ENCODE measurements at regions not wholly inside any gene's neighbourhood (a gene's known extent, or its start where the extent isn't known, plus 50 kb on each side); places are given as distances from the start of the nearest gene placed in this dataset.
A peak's percentile ranks its signal among the peaks of the same experiment; 100 is the strongest.

DNA sequence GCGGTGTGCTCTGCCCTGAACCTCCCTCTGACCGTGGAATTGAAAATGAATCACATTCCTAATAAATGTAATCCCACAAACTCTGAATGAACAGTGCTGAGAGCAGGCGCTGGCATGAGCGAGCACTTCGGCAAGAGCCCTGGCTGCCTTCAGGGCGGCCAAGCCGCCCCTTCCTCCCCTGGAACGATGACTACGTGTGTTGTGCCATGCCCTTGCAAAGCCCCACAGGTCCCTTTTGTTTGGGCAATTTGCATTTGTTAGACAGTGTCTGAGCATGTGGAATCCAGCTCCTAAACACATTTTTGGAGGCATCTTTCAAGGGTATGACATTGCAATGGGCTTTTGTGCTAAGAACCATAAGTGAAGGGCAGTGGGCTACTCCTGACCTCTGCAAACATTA lies 95.6 kb upstream of the MKI67 start:
- no peak for DNase-seq (ENCODE audit: low spot score)

DNA sequence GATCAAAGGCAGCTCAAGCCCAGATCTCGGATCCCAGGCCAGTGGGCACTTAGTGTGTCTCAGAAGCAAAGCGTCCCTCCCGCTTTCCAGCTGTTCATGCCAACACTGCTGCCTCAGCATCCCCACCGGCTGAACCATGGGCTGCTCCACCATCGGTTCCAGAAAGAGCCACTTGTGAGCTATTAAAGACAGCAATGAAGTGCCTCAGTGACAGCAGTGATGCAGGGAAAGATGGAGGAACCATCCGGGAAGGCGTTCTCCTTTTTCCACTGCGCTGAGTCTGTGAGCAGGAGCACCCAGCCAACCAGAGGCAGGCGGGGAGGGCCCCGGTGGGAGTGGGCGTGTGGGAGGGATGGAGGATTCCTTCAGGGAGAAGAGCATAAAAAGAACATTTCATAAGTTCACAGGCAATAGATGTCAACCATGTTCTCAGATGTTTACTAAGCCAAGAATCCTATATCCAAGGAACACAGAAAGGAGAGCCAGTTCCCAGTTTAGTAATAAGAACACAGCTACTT lies 96.2 kb upstream of the MKI67 start:
- no peak for DNase-seq (ENCODE audit: low spot score)

DNA sequence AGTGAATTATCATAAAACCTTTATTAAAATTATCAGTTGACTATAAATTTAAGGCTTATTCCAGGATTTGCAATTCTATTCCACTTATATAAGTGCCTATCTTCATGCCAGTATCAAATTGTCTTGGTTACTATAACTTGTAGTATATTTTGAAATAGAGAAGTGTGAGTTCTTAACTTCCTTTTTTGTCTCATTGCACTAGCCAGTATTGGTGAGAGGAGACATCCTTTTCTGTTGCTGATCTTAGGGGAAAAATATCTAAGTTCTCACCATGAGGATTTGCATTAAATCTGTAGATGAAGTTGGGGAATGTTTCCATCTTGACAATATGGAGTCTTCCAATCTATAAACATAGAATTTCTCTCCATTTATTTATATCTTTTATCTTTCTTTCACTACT lies 104.2 kb upstream of the MKI67 start:
- DNase-seq (ENCODE audit: low spot score), result no peak

DNA sequence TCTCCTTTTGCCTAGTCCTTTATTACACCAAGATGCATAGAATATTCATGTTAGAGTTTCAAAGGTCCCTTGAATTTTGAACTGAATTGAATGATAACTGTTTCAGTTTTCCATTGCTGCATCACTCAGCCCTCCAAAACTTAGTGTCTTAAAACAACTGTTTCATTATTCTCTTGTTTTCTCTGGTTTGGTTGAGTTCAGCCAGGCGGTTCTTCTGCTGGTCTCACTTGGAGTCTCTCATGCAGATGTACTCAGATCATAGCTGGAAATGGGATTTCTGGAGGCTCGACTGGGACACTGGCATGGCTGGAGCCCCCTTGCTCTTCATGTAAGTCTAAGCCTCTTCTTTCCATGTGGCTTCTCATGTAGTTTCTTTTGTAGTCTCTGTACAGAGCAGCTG lies 107.2 kb upstream of the MKI67 start:
- DNase-seq (ENCODE audit: low spot score), result no peak

DNA sequence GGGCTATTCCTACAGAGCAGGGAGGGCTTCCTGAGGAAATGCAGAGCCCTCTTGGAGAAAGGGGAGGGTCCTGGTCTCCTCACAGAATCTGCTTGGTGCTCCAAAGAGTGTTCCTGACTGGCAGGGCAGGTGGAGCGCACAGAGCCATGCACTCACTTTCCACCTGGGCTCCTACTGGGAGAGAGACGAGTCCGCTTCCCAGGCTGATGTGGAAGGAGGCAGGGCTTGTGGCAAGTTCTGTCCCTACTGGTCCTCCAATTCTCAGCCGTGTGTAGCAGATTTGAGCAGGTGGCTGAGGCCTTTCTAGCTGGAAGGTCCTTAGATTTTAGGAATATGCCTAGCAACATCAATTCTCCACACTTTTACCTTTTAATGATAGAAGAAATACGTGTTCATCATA lies 111.5 kb upstream of the MKI67 start:
- DNase-seq (ENCODE audit: low spot score), result no peak

DNA sequence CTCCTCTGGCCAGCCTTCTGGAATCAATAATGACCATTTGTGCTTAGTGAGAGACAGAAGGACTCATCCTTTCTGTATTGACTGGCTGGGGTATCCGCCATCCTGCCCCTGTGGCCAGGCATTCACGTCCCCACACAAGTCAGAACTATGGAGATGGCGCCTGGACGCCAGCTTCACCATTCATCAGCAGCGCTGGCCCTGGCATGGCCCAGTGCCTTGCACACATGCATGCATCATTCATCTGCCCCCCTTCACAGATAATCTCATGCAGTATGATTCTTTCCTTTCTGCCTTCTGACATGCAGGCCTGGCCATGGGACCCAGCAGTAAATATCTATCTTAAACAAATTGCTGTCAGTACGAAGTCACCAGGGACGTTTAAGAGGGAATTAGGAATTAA lies 114.8 kb upstream of the MKI67 start:
- no peak for DNase-seq (ENCODE audit: low spot score)

DNA sequence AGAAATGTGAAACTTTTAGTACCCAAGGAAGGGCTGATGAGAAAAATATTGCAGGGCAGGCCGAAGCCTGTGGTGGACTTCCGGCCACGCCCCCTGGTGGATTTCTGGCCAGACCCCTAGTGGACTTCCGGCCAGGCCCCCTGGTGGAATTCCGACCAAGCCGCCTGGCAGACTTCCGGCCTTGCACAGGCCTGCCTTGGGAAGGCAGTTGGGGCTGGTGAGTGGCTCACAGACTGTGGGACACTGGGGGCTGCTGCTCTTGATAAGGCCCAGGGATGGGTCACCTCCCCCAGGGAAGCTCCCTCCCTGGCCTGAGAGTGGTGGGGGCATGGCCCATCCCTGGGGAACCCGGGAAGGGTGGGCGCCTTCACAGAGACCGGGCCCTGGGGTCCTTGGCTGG lies 116.4 kb upstream of the MKI67 start:
- DNase-seq (ENCODE audit: low spot score), result no peak

DNA sequence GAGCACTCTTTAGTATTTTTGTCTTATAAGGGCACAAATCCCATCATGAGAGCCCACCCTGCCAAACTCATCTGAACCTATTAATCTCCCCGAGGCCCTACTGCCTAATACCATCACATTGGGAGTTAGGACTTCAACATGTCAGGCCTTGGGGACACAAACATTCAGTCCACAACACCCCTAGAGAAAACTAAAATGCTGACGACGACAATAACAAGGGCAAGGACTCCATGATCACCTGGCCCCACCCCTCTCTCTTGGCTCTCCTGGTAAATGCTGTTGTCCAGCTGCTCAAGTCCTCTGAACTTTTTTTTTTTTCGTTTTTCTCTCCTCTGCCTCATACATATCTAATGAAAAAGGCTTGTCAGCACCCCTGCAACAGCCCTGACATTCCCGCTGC lies 118.8 kb upstream of the MKI67 start:
- no peak for DNase-seq (ENCODE audit: low spot score)

DNA sequence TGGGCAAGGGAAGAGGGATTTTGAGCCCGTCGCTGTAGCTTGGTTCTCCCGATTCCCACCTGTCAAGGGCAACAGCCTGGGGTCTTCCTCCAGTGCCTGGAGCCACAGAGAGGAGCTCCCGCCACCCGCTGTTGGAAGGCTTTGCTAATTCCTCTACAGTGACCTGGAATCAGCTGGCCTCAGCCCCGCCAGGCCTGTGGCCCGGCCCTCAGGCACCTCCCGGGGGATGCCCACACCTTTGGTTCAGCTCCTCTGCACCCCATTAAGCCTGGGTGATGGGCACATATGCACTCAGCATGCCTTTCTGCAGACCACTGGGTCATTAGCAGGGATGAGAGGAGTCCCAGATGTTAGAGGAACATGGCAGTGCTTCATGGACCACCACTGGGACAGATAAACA lies 121.4 kb upstream of the MKI67 start:
- DNase-seq (ENCODE audit: low spot score), result no peak

DNA sequence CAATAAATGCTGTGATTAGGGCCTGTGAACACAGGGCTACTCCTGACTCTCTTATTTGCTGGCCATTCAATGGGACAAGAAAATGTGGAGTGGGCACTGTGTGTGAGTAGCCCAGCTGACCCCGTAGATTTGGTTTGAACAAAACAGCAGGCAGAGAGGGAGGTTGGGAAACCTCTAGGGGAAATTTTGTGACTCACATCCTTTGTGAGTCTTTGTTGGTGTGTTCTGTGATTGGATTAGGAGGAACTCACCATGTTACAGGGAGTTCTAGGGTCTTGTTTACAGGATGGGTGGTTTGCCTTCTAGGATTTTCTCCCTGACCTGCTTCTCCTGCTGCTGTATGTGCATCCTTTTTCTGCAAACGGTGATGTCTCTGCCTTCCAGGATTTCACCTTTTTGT lies 128.3 kb upstream of the MKI67 start:
- DNase-seq (ENCODE audit: low spot score), result no peak

DNA sequence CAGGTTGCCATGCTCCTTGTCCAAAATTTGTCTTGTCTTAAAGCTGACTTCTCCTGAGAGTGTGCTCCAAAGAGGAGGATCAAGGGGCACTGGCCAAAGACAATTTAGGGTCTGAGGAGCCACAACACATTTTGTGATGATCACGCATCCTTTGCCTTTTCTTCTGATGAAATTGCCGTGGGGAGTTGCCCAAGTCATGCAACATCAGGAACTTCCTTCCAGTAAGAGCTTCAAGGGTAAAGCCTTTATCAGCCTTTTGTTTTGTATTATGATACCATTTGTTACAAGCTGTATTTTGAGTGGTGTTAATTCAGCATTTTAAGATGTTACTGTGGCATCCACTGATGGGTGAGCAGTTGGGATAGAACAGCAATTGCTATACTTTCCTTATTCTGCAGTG lies 131.2 kb upstream of the MKI67 start:
- no peak for DNase-seq (ENCODE audit: low spot score)

DNA sequence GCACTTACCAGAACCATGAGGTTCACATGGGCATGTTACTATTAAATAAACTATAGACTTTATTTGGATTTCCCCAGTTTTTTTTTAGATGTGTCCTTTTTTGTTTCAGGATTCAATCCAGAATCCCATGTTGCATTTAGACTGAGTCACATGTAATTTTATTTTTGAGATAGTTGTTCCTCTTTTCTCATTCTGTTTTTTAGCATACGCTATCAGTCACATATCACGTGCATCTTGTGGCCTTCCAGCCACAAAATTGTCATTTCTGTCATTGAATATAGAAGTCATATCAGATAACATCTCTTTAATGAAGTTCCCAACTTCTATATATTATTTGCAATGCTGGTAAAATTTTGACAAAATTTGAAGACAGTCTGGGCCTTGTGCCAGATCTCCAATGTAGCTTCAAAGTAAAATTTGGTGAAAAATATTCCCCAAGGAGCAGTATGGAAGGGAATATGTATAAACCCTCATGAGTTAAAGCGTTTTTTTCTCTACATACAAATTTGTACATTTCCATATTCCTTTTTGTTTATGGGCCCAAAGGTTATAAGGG lies 132.3 kb upstream of the MKI67 start:
- no peak for DNase-seq (ENCODE audit: low spot score)

DNA sequence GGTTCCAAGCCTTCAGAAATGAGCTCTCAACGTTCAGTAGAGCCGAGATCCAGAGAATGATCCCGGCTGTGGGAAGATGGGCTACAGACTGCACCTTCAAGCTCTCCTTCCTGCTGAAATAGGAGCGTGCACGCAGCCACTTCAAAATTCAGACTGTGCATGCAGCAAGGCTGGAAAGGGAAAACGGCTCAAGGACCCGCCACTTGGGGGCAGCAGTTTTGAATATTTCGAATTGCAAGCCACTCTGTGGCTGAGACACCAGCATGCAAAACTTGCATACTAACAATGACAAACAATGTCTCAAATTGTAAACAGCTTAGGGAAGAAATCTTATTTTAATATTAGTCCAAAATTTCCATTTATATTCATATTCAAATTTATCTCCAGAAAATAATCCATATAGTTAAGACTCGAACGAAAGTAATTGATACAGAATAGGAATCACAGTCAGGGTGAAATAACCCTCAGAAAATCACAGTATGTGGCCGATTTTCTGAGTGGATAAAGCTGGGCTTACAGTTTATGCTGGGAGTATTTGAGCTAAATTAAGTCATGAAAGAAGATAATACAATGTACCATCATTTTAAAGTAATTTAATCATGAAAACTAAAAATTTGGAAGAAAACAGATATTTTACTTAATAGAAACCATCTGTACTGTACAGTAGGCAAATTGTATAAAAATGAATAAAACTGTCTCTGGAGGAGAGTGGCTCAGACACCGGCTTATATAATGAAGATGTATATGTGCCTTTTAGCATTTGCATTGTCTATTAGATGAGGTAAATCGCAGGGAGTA lies 137.9 kb upstream of the MKI67 start:
- DNase-seq (ENCODE audit: low spot score), result peak; percentile 76

DNA sequence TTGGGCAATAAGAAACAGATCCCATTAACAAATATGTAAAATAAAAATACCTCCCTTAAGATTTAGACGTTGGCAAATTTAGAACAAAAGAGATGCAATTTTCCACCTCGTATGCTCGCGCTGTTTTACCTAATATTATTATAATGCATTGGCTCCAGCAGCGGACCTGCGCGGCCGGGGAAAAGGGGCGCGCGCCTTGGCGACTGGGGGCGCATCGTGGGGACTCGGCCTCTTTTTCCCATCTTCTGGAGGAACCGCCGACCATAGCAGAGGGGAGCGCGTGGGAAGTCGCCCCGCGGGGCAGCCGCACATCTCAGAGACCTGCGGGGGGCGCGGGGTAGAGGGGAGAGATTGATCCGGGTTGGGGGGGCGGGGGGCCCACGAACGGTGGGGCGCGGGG lies 139.4 kb upstream of the MKI67 start:
- no peak for DNase-seq (ENCODE audit: low spot score)

DNA sequence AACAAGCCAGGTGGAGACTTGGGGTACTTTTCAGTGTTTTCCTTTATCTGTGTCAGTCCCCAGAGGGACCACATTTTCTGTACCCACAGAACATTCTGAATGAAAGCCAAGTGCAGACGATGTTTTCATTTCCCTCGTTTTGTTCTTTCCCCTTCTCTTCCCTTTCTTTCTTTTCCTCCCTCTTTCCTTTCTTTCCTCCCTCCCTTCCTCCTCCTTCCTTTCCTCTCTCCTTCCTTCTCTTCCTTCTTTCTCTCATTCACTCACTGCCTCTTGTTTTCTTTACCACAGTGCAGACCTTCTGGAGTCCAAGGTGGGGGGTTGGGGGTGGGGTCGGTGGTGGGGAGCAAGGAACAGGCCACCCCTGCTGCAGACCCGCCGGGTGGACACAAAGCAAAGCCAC lies 141.4 kb upstream of the MKI67 start:
- no peak for DNase-seq (ENCODE audit: low spot score)

DNA sequence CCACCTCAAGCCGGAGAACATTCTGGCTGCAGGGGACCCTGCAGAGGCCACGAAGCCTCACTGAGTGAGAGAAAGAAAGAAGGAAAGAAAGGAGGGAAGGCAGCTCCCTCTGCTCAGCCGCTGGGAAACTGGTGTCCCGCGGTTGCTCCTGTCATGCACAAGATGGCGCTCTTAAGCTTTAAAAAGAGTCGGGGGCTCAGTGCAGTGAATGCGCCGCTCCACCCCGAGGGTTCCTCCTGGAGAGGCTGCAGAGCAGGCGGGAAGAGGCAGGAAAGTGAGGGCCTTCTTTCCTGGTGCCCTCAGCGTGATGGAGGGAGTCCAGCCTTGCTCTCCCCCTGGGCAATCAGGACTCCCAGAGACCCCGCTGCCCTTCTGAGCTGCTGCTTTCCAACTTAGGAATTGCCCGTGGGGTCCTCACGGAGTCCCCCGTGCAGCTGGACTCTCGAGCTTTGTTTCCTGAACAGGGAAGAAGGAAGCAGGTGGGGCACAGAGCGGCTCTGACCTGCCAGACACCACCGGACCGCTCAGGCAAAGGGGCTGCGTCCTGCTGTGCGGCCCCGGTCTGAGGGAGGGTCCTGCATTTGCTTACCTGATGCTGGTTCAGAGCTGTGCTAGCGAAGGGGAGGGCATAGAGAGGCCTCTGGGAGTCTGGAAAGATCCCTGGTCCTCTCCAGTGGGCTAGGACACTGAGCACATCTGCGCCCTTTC lies 141.9 kb upstream of the MKI67 start:
- peak; percentile 45 for DNase-seq (ENCODE audit: low spot score)

DNA sequence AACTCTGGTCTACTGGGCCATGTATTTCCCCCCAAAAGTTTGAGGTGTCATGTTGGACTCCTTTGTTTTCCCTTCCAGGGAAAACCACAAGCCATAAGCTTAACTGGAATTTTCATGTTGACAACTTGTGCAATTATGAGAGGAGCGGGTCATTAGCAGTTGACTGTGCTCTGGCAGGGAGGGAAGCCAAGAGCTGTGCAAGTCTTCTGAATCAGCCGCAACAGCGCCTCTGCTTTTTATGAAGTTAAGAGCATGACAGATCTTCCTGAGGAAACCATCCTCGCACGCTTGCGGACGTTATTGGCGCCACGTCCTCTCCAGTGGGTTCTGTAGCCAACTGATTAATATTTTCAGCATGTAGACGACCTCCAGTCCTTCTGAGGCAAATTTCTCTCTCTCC lies 148.7 kb upstream of the MKI67 start:
- DNase-seq (ENCODE audit: low spot score), result peak; percentile 58

DNA sequence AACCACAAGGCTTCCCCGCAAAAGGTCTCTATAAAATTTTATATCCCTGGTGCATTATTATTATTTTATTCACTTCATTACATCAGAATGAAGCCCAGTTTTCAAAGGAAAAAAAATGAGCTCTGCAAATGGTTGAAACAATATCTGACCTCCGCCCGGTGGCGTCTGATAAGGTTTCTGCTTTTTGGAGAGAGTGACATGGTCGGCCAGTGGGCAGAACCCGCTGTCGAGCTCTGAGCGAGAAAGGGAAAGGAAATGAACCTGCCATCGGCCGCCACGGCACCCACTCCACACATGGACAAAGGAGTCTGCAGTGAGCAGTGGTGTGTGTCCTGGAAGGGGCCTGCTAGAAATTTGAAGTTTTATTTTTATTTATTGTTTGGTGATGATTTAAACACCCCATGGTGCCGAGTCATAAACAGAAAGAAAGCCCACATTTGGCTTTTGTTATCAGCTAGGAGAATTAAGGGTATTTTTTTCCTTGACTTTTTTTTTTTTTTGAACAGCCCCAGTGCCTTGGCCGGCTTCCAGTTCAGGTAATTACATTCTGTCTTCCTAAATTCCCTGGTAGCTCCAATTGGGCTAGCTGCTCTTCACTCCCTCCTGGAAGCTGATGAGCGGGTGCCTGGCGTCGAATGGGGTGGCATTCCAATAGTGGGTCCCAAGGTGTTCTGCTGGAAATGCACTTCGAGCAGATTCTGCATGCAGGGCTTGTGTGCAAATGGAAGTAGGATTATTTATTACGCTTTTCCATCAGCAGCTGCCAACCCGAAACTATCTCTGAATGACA lies 149.4 kb upstream of the MKI67 start:
- DNase-seq (ENCODE audit: low spot score), result no peak

DNA sequence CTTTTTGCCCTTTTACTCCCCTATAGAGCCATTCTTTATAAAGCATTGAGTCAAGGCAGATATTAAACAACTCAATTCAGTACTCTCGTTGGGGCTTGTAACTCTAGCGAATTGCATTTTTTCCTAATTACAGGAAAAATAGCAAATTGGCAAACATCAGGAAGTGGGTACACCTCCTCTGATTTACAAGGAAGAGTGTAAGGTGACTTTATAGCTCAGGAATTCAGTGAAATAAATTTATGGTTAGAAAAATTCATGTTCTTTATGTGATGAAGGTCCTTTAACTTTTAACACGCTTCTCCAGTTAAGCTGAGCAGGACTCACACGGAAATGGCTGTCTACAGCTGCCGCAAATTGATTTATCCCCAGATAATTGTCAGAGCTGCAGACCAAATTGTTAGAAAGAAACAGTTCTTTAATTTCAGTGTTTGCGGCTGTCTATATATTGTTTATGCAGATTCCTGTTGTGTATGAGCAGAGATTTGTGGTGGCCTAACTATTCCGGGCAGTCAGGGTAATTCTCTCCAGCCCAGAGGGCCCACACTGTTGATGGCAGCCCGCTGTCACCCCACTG lies 151.1 kb upstream of the MKI67 start:
- no peak for DNase-seq (ENCODE audit: low spot score)

DNA sequence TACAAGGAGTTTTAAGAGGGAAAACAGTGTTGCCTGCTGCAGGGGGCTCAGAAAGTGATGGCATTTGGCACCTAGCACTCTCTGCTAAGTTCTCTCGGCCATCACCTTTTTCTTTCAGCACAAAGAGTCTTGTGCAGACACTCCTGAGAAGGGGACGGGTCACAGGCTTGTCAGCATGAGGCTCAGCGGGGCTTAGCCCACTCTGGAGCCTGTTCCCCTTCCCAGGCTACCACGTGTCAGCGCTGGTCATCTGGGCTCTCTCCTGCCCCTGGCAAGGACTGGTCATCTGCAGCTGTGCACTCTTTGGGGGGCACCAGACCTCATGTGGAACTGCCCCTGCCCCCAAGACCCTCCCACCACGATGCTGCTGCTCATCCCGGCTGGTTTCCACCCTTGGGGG lies 152.1 kb upstream of the MKI67 start:
- no peak for DNase-seq (ENCODE audit: low spot score)

DNA sequence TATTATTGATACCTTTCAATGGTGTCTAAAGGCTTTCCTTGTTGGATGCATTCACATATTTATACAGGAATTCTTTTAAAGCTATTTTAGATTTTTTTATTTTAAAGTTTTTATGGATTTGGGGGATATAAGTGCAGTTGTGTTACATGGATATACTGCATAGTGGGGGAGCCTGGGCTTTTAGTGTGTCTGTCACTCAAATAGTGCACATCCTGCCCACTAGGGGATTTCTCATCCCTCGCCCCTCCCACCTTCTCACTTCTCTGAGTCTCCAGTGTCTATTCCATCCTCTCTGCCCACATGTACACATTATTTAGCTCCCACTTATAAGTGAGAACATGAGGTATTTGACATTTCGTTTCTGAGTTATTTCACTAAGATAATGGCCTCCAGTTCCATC lies 154.0 kb upstream of the MKI67 start:
- DNase-seq (ENCODE audit: low spot score), result no peak

DNA sequence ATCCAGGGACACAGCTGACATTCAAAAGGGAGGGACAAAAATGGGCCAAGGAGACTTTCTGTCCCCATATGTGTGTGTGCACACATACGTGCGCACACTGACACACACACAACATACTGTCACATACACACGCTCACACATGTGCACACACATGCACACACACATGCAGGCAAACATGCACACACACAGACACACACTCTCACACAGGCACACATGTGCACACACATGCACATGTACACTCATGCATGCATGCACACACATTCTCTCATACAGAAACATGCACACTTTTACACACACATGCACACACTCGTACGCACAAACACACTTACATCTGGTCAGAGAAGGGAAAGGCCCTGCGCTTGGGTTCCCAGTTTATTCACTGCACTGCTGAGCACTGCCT lies 155.1 kb upstream of the MKI67 start:
- no peak for DNase-seq (ENCODE audit: low spot score)

Data from AG20443 (cell line).